GM12878 (cell line): ENCODE measurements at regions not wholly inside any gene's neighbourhood (a gene's known extent, or its start where the extent isn't known, plus 50 kb on each side); places are given as distances from the start of the nearest gene placed in this dataset.

Experiments used
- ATAC-seq: fragments of 200-7000 bp; cut with Tn5 transposase; 3 replicates; pipeline ENCODE4 v1.9.1; 2020; ENCODE audit warnings: mild to moderate bottlenecking, moderate library complexity
- BruUV-seq: library from RNA; stranded (reverse); fragments of 400-500 nt; replicated peaks from 2 replicates; lab custom pipeline; 2021; lab: Mats Ljungman, UMichigan
- CTCF ChIA-PET: fragments of 300-600 bp; sonication (Branson Sonifier 250); formaldehyde crosslinking; extraction: SDS; loops from one replicate; lab custom pipeline; 2021; ENCODE audit warnings: inconsistent platforms; lab: Yijun Ruan, JAX
- POLR2A ChIA-PET: fragments of 350-600 bp; formaldehyde crosslinking; extraction: SDS; loops from one replicate; lab custom pipeline; 2021; ENCODE audit warnings: inconsistent platforms; lab: Charles Lee
- RAD21 ChIA-PET: fragments of 300-600 bp; sonication (Branson Sonifier 250); formaldehyde crosslinking; loops from one replicate; lab custom pipeline; 2023; ENCODE audit warnings: antibody characterized with exemption; ENCODE audit not compliant: unreplicated experiment; lab: Charles Lee
- SMC1A ChIA-PET: fragments of 300-600 bp; sonication (Branson Sonifier 250); formaldehyde crosslinking; loops from one replicate; lab custom pipeline; 2023; ENCODE audit not compliant: unreplicated experiment, uncharacterized antibody; lab: Charles Lee
- DNase-seq: peaks from one replicate; pipeline ENCODE4 v3.0.0-alpha.2; 2011; ENCODE audit warnings: low read depth, low spot score
- FAIRE-seq: peaks from 3 replicates; lab custom pipeline; 2011; peaks lifted over from hg19 to GRCh38; lab: Jason Lieb, UNC
- H2AFZ ChIP-seq: 2 replicates; pipeline ENCODE4 v1.6.0; 2011; ENCODE audit warnings: low read depth, low read length, control low read depth; ENCODE audit not compliant: control insufficient read depth
- H3K27ac ChIP-seq: 2 replicates; pipeline ENCODE4 v1.5.1; 2011; ENCODE audit warnings: control low read depth; ENCODE audit not compliant: control insufficient read depth, insufficient read depth
- H3K27me3 ChIP-seq, 2 experiments: replicated peaks in 1 of 2; 2 replicates each; pipeline versions ENCODE4 v1.6.0 to v1.6.1; 2011; ENCODE audit warnings: low read length in 1 of 2; ENCODE audit not compliant: control insufficient read depth in 2 of 2, insufficient read depth in 2 of 2
- H3K36me3 ChIP-seq, 2 experiments: 2 replicates each; pipeline ENCODE4 v1.5.1; 2011; ENCODE audit warnings: low read length in 1 of 2; ENCODE audit not compliant: control insufficient read depth in 2 of 2, insufficient read depth in 2 of 2
- H3K4me1 ChIP-seq: 2 replicates; pipeline ENCODE4 v1.6.1; 2011; ENCODE audit warnings: mild to moderate bottlenecking, low read length, moderate library complexity, mixed read lengths; ENCODE audit not compliant: control insufficient read depth, insufficient read depth
- H3K4me2 ChIP-seq: 2 replicates; pipeline ENCODE4 v1.6.0; 2011; ENCODE audit warnings: control low read depth; ENCODE audit not compliant: control insufficient read depth, insufficient read depth
- H3K4me3 ChIP-seq: fragments of 200-600 bp; sonication (generic); 2 replicates; pipeline ENCODE4 v1.5.1; 2016
- H3K79me2 ChIP-seq: 2 replicates; pipeline ENCODE4 v1.6.0; 2011; ENCODE audit warnings: low read length; ENCODE audit not compliant: control insufficient read depth, insufficient read depth
- H3K9ac ChIP-seq: 2 replicates; pipeline ENCODE4 v1.8.0; 2011; ENCODE audit warnings: low read length, control low read depth, mixed read lengths; ENCODE audit not compliant: control insufficient read depth, insufficient read depth
- H3K9me3 ChIP-seq: replicated peaks from 3 replicates; pipeline ENCODE4 v1.5.1; 2011; ENCODE audit warnings: mild to moderate bottlenecking, low read length; ENCODE audit not compliant: control insufficient read depth, insufficient read depth
- H4K20me1 ChIP-seq: 2 replicates; pipeline ENCODE4 v1.6.0; 2011; ENCODE audit not compliant: control insufficient read depth, insufficient read depth
- NR2F1 ChIP-seq: fragments of 450-650 bp; conservative IDR thresholded peaks from 2 replicates; pipeline ENCODE4 v1.6.1; 2017; ENCODE audit warnings: mild to moderate bottlenecking
- SIN3A ChIP-seq: IDR thresholded peaks from 2 replicates; pipeline ENCODE4 v1.6.1; 2012; ENCODE audit warnings: low read depth, low read length, improper control_type of control experiment
- STAT3 ChIP-seq: IDR thresholded peaks from 2 replicates; pipeline ENCODE4 v1.6.1; 2011; ENCODE audit warnings: low read depth, low read length, improper control_type of control experiment
- ZNF592 ChIP-seq: fragments of 450-650 bp; IDR thresholded peaks from 2 replicates; pipeline ENCODE4 v1.6.1; 2017; ENCODE audit warnings: mild to moderate bottlenecking, moderate library complexity
- WGBS: methylation state at CpG from one replicate; pipeline ENCODE4 v1.1.6; 2016; ENCODE audit warnings: low lambda C conversion rate; ENCODE audit not compliant: insufficient replicate concordance, insufficient coverage; ENCODE audit errors: missing lambda C conversion rate; 5-methylcytosine and 5-hydroxymethylcytosine counted together
- in situ Hi-C: fragments of 300-500 bp; cut with MboI; formaldehyde crosslinking; loops from 9 replicates; pipeline ENCODE4 v1.14.3; 2018; ENCODE audit warnings: mixed read lengths
- intact Hi-C: fragments of 100-400 bp; cut with micrococcal nuclease; formaldehyde crosslinking; loops from one replicate; pipeline ENCODE4 v1.14.2; 2022; ENCODE audit not compliant: unreplicated experiment

DNA sequence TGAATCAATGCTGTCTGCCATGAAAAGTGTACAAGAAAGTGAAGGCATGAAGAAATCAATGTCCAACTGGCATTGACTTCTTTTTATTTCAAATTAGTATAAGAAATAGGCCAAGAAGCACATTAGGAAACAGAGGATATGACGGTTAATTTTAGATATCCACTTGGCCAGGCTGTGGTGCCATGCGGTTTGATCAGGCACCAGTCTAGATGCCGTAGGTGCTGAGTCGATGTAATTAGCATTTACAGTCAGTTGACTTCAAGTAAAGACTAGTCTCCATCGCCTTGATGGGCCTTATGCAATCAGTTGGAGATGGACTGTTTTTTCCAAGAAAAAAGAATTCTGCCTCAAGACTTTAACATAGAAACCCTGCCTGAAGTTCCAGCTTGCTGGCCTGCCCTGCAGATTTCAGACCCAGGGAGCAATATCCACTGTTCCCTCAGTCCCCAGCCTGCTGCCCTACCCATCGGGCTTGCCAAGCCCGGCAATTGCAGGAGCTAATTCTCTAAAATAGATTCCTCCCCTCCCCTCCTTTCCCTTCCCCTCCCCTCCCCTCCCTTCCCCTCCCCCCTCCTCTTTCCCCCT lies 120.5 kb upstream of the PEG3 start:
- no peak for FAIRE-seq
- no peak for DNase-seq
- no peaks in the 10 kb centered on the region; the same call in 2 of the 3 replicates for H3K9me3 ChIP-seq
- TF ChIP-seq STAT3 (no peak), NR2F1 (no peak), SIN3A (no peak), ZNF592 (no peak)
- H3K4me2 ChIP-seq, result no peak overlapping the region
- no peak overlapping the region for H3K9ac ChIP-seq
- ATAC-seq, result no peak
- H2AFZ ChIP-seq, result no peak overlapping the region
- SMC1A ChIA-PET, result no interaction called here
- BruUV-seq, result no TSS peak
- CTCF ChIA-PET, result no interaction called here
- POLR2A ChIA-PET, result no interaction called here
- in situ Hi-C loops (no loop called here), intact Hi-C loops (no loop called here)
- no peaks in the 10 kb centered on the region for H3K36me3 ChIP-seq
- RAD21 ChIA-PET, result no interaction called here
- no peaks in the 10 kb centered on the region for H3K27me3 ChIP-seq
- no peak overlapping the region for H3K4me3 ChIP-seq
- H4K20me1 ChIP-seq, result no peaks in the 10 kb centered on the region
- WGBS, result 59% methylated on average over 6 of the region's 7 CpGs
- no peak overlapping the region for H3K27ac ChIP-seq
- no peaks in the 10 kb centered on the region for H3K79me2 ChIP-seq
- H3K4me1 ChIP-seq, result no peaks in the 10 kb centered on the region
